Stimulated activated CD4-positive, alpha-beta T cell treated with anti-CD3 and anti-CD28 coated beads, Interleukin-2, amount 100 ng/mL, for 4 hours (primary cell): ENCODE measurements at regions not wholly inside any gene's neighbourhood (a gene's known extent, or its start where the extent isn't known, plus 50 kb on each side); places are given as distances from the start of the nearest gene placed in this dataset.

ENCODE experiments used
- DNase-seq: peaks from one replicate; pipeline ENCODE4 v3.0.0-alpha.2; 2020; ENCODE audit warnings: low read depth

DNA sequence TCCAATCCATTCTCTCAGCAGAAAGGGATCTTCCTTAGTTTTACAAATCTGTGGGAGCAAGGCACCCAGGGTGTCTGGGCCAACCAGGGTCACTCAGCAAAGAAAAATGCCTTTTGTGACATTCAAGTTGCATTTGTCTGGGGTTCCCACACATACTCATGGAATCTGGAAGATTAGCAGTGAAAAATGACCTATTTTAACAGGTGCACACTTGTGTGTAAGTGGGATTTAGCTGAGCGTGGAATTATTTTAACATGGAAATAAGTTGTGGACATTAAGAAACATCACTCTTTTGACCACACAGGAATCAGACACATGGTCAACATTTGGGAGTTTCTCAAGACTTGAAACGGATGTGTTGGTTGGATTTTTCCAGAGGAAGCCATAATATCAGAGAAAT lies 234.9 kb downstream of the OPA1 start:
- DNase-seq = no peak

DNA sequence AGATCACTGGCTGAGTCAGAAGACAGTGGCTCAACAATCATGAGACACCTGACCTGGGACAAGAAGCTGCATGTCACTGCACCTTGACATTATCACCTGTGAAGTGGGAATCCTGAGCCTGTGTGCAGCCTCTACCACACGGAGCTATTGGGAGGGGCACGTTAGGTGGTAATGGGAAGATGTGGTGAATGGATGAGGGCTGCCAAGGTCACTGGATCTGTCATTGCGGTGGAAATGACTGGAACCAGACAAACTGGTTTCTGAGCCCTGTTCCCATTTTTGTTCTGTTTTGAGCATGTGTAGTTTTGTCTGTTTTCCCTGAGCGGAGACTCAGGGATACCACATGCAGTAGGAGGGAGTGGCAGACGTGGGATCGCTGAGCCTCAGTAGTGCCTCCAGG lies 235.5 kb downstream of the OPA1 start:
- DNase-seq = no peak

DNA sequence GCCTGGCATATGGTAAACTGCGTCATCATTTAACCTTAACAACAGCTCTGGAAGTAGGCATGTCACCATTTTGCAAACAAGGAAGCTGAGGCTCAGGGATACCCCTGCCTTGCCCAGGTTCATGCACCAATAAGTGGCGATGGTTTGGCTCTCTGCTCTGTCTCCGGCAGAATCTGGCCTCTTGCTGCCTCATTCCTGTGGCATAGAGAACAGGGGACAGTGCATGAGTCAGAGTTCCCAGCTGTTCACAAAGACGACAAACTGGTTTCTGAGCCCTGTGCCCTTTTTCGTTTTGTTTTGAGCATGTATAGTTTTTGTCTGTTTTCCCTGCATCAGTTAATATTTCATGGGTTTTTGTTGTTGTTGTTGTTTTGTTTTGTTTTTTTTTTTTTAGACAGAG lies 236.8 kb downstream of the OPA1 start:
- no peak for DNase-seq

DNA sequence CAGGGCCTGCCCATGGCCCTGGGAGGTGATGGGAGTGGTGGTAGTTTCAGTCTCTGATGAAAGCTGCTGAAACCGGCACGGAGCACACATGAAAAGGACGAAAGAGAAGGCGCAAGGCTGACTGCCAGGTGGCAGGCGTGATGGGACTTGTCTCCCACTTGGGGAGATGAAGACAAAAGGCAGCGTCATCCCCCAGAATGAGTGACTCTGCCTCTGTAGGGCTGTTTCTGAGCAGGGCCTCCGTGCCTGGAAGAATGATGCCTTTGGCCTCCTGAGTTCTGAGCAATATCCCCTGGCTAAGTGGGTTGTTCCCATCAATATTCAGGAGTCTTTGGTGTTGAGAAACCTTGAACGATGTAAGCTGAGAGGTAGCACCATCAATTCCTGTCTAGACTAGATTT lies 237.8 kb downstream of the OPA1 start:
- no peak for DNase-seq

DNA sequence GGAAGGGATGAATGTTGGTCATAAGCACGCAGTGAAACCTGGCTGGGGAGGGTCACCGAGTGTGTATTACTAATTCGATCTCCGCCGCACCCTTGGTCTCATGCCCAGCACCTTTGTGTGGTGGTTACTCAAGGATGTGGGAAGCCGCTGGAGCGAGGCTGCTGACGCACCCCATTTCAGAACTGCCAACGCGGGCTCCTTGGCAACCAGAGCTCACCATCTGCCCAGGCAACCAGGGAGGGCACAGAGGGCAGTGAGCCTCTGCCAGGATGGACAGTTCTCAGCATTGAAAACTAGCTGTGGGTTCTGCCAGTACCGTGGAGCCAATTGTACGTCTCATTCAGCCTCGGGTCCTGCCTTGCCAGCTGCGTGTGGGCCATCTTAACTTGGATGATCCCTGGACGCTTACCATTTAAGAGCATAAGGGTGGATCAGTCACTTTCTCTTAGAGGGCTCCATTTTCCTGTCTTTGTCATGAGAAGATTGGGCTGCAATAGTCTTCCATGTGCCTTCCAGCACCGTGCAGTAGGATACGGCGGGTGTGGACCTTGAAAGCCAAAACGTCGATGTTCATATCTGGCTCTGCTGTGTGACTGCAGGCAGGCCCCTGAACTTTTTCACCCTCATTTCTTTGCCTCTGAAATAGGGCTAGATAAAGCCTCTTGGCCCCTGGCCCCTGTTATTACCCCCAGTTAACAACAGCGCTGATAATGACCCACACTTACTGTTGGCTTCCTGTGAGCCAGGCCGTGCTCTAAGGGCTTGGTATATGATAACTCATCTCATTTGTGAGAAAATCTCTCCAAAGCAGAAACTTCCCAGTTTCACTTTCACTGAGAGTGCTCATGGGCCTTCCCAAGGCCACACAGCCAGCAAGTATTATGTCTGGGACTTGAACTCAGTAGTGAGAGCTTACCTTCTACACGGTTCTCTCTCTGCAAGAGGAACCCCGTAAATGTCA lies 238.8 kb downstream of the OPA1 start:
- DNase-seq = no peak

DNA sequence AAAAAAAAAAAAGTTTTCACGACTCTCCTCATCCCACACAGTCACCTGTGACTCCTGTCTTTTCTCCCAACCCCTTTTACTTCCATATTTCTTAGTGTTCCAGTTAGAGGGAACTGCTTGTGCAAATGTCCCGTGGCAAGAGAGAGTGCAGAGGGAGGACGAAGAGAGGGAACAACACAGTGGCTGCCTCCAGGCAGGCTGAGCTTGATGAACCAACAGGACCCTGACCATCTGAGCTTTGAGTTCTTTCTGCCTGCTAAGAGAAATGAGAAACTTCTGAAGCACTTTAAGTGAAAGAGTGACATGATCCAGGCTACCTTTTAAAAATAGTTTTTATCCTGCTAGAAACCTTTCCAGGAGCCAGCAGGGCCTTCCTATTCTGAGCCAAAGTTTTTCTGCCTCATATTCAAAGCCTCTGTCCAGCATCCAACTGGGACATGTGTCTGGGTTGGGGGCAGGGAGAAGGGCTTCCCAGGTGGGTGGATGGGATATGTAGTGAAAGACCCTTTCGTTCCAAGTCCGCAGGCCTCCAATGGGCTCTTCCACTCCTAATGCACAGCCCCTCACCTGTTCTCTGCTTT lies 239.9 kb downstream of the OPA1 start:
- no peak for DNase-seq

DNA sequence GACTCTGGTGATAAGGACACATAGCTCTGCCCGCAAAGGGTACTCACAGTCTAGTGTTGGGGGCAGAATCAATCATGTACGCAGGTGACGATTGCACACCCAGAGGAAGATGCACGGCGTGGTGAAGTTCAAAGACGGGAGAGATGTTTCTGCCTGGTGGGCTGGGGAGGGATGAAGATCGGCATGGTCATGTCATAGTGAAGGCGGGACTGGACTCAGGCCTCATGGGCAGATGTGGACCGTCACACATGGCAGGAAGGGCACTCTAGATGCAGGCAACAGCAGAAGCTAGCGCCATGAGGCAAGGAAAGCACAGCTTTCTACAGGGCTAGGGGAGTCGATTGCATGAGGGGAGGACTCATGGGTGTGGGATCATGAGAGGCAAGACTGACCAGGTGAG lies 240.6 kb downstream of the OPA1 start:
- no peak for DNase-seq

DNA sequence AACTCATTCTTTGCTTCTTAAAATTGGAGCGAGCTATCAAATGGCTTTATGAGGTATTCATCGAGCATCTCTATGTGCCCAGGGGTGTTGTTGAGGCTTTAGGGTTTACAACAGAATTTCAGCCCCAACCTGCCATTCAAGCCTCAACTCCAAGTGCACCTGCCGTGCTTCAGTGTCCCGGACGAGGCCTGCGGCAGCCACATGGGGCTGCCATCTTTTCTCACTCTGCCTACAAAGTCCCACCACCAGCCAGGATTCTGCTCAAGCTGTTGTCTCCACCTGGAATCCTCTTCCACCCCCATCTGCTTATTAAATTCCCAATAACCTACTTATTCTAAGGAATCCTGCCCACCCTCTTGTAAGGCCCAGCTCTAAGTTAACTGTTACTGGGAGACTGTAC lies 242.4 kb downstream of the OPA1 start:
- DNase-seq = no peak

DNA sequence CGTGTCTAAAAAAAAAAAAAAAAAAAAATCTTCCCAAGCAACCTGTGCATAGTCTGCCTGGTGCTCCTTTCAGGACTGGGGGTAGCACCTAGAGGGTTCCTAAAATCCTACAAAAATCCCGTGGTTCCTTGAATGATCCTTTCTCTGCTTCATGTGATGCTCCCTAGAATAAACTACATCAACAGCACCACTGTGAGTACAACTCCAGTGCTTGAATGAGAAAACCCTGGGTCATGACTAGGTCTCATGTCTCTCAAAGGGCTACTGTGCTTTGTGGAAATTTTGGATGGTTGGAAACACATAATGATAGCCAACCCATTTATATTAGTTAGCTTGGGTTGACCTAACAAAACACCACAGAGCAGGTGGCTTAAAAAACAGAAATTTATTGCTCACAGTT lies 243.5 kb downstream of the OPA1 start:
- no peak for DNase-seq

DNA sequence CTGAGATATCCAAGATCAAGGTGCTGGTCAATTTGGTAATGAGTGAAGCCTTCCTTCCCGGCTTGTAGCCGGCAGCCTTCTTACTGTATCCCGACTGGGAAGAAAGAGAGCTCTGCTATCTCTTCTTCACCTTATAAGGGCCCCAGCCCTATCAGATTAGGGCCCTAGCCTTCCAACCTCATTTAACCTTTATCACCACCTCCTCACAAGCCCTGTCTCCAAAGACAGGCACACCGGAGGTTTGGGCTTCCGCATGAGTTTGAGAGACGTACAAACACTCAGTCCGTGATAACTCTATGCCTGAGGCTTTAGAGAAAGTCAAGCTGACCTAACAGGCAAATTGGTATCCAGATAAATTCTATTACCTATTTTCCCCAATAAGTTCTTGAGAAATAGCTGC lies 243.9 kb downstream of the OPA1 start:
- DNase-seq = no peak

DNA sequence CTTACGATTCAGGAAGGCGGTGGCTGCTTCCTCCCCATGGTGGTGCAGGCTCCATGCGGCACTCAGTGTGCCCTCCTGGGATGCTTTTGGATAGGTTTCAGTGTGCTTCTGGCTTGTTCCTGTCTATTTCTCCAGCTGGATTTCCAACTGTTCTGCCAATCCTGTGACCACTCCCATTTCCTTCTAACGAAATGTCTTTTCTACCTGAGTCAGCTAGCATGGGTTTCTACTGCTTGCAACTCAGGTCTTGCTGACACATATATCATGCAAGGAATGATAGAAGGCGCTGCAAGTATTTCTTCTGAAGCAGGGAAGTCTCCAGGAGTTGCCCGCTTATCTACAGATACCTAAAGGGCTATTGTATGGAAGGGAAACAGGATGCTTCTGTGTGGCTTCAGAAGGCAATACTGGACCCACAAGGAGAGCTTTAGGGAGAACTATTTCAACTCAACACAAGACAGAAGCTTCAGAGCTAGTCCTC lies 244.4 kb downstream of the OPA1 start:
- no peak for DNase-seq

DNA sequence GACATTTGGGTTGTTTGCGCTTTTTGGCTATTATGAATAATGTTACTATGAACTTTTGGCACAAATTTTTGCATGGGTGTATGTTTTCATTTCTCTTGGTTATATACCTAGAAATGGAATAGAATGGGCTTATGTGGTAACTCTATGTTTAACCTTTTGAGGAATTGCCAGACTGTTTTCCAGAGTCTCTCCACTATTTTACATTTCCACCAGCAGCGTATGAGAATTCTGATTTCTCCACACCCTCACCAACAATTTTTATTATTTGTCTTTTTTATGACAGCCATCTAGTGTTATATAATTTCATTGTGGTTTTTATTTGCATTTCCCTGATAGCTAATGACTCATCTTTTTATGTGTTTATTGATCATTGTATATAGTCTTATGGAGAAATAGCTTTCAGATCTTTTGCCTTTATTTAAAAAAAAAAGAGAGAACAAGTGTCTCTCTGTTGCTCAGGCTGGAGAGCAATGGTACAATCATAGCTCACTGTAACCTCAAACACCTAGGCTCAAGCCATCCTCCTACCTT lies 247.2 kb downstream of the OPA1 start:
- no peak for DNase-seq

DNA sequence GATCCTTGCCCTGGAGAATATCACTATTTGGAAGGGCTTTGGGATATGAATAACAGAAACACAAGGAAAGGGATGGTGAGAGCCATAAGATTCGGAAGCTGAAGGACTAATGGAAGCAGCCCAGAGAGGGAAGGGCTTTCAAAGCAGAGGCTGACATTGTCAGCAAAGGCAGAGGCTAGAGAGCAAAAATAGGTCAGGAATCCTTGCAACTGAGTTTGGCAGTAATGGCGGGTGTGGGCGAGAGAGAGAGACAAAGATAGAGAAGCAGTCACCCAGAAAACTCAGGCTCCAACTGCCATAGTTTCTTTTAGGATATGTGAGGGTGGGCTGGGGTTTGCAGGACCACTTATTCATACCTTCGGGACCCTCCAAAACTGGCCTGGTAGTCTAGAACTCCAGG lies 248.6 kb downstream of the OPA1 start:
- DNase-seq = no peak

DNA sequence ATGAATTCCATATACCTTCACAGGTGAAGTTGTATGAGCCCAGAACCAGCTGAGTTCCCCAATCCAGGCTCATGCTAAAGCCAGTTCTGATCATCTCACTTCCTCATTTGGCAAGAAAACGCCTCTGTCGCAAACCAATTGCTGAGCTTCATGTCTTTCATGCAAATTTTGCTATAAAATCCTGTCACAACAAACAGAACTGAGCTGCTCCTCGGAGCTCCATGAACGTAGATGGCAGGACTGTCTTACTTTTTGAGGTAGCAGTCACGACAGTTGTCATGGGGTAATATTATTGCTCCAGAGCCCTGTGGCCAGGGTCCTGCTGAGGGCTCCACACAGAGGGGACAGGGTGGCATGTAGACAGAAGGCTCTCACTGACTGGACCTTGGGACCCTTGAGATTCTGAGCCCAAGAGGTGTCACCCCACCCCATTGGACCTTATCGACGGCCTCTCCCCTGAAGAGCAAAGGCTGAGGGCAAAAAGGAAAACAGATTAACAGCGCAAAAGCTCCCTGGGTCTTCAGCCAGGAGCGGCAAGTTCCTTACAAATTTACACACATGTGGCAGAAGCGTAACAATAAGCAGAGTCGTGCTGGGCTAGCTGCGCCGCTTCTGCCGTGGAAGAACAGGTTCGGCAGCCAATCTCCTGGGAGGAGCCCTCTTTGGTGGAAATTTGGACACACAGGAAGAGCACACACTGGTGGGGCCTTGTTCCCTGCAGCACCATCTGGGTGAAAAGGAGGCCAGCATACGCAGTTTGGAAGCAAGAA lies 249.2 kb downstream of the OPA1 start:
- no peak for DNase-seq

DNA sequence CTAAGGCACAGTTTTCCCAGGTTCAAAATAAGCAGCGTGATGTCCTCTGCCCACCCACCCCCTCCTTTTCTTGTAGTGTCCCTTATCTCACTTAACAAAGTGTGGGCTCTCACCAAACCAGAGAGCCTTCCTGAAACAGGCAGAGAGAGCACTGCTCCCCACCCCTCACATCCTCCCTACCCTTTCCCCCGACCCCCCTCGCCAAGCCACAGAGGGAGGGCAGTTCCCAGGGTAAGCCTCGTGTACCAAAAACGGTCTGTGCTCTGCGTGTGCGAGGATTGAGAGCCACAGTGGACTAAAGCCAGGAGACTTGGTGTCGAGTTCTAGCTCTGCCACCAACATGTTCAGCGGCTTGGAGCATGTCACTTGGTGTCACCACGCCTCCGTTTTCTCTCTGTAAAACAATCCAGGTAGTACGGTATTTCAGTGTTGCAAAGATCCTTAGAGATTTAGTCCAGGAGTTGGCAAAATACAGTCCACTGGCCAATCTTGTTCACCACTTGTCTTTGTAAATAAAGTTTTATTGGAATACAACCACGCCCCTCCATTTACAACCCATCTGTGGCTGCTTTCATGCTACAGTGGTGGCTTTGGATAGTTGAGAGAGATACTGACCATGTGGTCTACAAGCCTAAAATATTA lies 249.9 kb downstream of the OPA1 start:
- DNase-seq = no peak

DNA sequence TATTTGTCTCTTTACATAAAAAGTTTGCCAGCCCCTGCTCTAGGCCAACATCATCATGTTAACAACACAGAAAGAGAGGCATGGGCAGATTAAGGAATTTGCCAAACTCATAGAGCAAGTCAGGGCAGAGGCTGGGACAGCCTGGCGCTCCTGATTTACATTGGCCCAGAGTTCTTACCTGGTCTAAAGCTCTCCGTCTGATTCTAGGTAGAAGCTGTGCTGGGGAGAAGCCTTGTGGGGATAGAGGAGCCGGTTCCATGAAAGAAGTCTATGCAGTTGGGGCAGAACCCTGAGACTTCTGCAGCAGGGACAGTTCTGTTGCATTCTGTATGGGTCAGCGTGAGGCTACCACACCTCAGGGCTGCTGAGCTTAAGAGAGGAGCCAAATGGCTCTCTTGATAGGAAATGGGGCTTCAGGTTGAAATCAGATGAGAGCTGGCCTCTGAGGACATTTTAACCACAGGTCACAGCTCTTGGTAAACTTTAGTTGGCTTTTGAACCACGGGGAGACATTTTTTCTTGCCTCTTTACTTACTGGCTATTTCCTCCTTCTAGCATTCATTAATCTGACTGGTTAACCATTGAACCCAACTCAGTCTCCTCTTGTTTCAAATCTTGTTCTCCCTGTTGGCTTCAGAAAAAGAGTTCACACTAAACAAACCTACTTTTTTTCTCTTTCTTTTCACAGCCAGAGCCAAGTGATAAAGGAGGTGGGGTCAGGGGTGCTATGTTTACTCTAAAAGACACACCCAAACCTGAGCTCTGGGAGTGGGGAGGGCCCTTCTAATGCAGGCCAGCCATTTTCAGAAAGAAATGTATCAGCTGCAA lies 250.7 kb downstream of the OPA1 start:
- DNase-seq = no peak

DNA sequence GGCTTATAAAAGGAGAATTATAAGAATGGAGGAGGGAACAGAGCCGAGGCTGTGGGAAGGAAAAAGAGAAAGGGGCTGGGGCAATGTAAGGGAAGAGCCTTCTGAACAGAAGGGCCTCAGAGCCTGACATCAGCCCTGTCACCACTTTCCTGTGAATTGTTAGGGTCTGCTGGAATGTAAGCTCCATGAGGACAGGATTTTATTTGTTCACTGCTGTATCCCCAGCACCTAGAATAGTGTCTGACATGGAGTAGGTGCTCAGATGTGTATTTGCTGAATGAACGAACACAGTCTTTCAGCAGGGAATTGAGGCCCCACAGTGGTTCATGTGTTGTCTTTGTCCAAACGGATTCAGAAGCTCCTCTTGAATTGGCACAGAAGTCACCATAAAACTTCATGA lies 251.5 kb downstream of the OPA1 start:
- DNase-seq = no peak

DNA sequence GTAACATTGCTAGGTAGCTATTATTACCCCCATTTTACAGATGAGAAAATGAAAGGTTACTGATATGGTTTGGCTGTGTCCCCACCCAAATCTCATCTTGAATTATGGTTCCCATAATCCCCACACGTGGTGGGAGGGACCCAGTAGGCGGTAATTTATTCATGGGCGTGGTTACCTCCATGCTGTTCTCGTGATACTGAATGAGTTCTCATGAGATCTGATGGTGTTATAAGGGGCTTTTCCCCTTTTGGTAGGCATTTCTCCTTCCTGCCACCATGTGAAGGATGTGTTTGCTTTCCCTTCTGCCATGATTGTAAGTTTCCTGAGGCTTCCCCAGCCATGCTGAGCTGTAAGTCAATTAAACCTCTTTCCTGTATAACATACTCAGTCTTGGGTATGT lies 252.1 kb downstream of the OPA1 start:
- no peak for DNase-seq

DNA sequence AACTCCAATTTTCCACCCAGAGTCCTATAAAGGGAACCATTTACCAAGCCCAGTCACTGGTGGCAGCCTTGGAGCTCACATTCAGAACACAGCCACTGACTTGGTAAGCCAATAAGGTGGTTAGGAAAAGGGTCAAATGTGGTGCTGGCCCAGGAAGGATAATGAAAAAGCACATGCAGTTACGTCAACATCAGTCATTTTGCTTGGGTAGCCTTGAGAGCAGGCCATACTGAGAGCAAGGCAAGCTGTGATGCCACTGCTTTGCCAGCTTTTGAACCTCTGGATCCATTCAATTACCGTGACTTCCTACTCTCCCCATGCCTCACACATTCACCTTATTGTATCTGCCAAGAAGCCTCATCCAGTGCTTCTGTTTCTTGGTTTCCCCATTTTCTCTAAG lies 253.6 kb downstream of the OPA1 start:
- no peak for DNase-seq

DNA sequence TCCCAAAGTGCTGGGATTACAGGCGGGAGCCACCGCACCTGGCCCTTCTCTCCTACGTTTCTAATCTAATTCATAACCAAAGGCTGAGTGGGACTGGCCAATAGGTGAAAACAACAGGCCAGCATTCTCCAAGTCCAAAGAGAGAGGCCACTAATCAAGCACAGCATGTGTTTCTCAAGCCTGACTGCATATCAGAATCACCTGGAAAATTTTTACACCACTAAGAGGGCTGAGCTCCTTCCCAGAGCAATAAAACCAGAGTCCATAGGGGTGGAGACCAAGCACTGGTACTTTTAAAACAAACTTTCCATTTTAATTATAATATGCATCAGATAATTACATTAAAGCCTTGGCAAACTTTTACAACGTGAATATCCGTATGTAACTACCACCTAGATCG lies 254.4 kb downstream of the OPA1 start:
- DNase-seq = no peak

DNA sequence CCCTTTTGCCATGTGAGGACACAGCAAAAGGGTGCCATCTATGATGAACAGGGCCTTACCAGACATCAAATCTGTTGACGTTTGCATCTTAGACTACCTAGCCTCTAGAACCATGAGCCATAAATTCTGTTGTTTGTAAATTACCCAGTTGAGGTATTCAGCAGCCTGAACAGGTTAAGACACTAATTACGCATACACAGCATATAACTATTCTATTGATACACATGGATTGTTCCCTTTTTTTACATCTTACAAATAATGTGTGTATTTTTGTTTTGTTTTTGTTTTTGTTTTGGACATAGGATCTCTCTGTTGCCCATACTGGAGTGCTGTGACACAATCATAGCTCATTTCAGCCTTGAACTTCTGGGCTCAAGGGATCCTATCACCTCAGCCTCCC lies 255.5 kb downstream of the OPA1 start:
- no peak for DNase-seq
